Astrocyte (in vitro differentiated cells and primary cell): ENCODE measurements at regions not wholly inside any gene's neighbourhood (a gene's known extent, or its start where the extent isn't known, plus 50 kb on each side); places are given as distances from the start of the nearest gene placed in this dataset.

Experiments used
- DNase-seq: peaks from one replicate; pipeline ENCODE4 v3.0.0-alpha.2; 2010; ENCODE audit warnings: low read depth
- FAIRE-seq: peaks from 2 replicates; lab custom pipeline; 2011; peaks lifted over from hg19 to GRCh38; lab: Jason Lieb, UNC
- H2AFZ ChIP-seq: 2 replicates; pipeline ENCODE4 v1.6.0; 2012; ENCODE audit warnings: low read depth, low read length, inconsistent platforms
- H3K27ac ChIP-seq: 2 replicates; pipeline ENCODE4 v1.5.1; 2011; ENCODE audit warnings: low read depth, low read length, inconsistent platforms
- H3K27me3 ChIP-seq: 2 replicates; pipeline ENCODE4 v1.6.0; 2011; ENCODE audit warnings: low read length, inconsistent platforms; ENCODE audit not compliant: insufficient read depth
- H3K36me3 ChIP-seq: 2 replicates; pipeline ENCODE4 v1.5.1; 2011; ENCODE audit warnings: low read length, inconsistent platforms; ENCODE audit not compliant: insufficient read depth
- H3K4me1 ChIP-seq: 2 replicates; pipeline ENCODE4 v1.5.1; 2011; ENCODE audit warnings: low read length, inconsistent platforms; ENCODE audit not compliant: insufficient read depth
- H3K4me2 ChIP-seq: 2 replicates; pipeline ENCODE4 v1.6.0; 2012; ENCODE audit warnings: low read length, inconsistent platforms
- H3K4me3 ChIP-seq: 2 replicates; pipeline ENCODE4 v1.5.1; 2011; ENCODE audit warnings: low read depth, mild to moderate bottlenecking, low read length, inconsistent platforms; ENCODE audit not compliant: insufficient read depth
- H3K79me2 ChIP-seq: 2 replicates; pipeline ENCODE4 v1.6.0; 2012; ENCODE audit warnings: mild to moderate bottlenecking, low read length, inconsistent platforms; ENCODE audit not compliant: insufficient read depth
- H3K9ac ChIP-seq: 2 replicates; pipeline ENCODE4 v1.6.0; 2012; ENCODE audit warnings: mild to moderate bottlenecking, low read length, inconsistent platforms
- H3K9me3 ChIP-seq: 2 replicates; pipeline ENCODE4 v1.5.1; 2012; ENCODE audit warnings: low read depth, mild to moderate bottlenecking, low read length, inconsistent platforms; ENCODE audit not compliant: insufficient read depth
- H4K20me1 ChIP-seq: 2 replicates; pipeline ENCODE4 v1.6.0; 2012; ENCODE audit warnings: low read length, inconsistent platforms; ENCODE audit not compliant: insufficient read depth
- H3K27ac Mint-ChIP-seq: one replicate; pipeline ENCODE4 v1.8.0; 2021; ENCODE audit warnings: mild to moderate bottlenecking, mixed read lengths; ENCODE audit not compliant: unreplicated experiment
- H3K27me3 Mint-ChIP-seq: one replicate; pipeline ENCODE4 v1.8.0; 2021; ENCODE audit warnings: low read depth, mixed read lengths; ENCODE audit not compliant: unreplicated experiment
- H3K36me3 Mint-ChIP-seq: one replicate; pipeline ENCODE4 v1.8.0; 2021; ENCODE audit warnings: low read depth, mixed read lengths; ENCODE audit not compliant: unreplicated experiment
- H3K4me1 Mint-ChIP-seq: one replicate; pipeline ENCODE4 v1.8.0; 2021; ENCODE audit warnings: low read depth, mixed read lengths; ENCODE audit not compliant: unreplicated experiment
- H3K4me3 Mint-ChIP-seq: one replicate; pipeline ENCODE4 v1.8.0; 2021; ENCODE audit warnings: mild to moderate bottlenecking, moderate library complexity, mixed read lengths; ENCODE audit not compliant: unreplicated experiment
- H3K9me3 Mint-ChIP-seq: one replicate; pipeline ENCODE4 v1.8.0; 2021; ENCODE audit warnings: mild to moderate bottlenecking, mixed read lengths; ENCODE audit not compliant: unreplicated experiment
- CTCF ChIP-seq: IDR thresholded peaks from 2 replicates; pipeline ENCODE4 v1.5.1; 2011; ENCODE audit warnings: low read depth, mild to moderate bottlenecking, inconsistent platforms, low read length, moderate library complexity; ENCODE audit not compliant: insufficient read depth
- EZH2 ChIP-seq: IDR thresholded peaks from 2 replicates; pipeline ENCODE4 v1.6.1; 2012; ENCODE audit warnings: mild to moderate bottlenecking, low read length, inconsistent platforms; ENCODE audit not compliant: insufficient read depth

- DNase-seq, result no peak
- Histone ChIP-seq H2AFZ (no peak overlapping the region), H3K4me2 (no peak overlapping the region), H3K9ac (no peak overlapping the region), H3K9me3 (no peaks in the 10 kb centered on the region), H3K79me2 (no peaks in the 10 kb centered on the region), H3K4me3 (no peak overlapping the region), H3K36me3 (no peaks in the 10 kb centered on the region), H3K27me3 (no peaks in the 10 kb centered on the region), H3K4me1 (no peaks in the 10 kb centered on the region), H4K20me1 (no peaks in the 10 kb centered on the region), H3K27ac (no peak overlapping the region)
- no peaks in the 10 kb centered on the region for H3K4me1 Mint-ChIP-seq
- no peaks in the 10 kb centered on the region for H3K36me3 Mint-ChIP-seq
- TF ChIP-seq EZH2 (no peak), CTCF (no peak)
- H3K4me3 Mint-ChIP-seq, result no peak overlapping the region
- FAIRE-seq, result no peak
- no peak overlapping the region for H3K27ac Mint-ChIP-seq
- H3K27me3 Mint-ChIP-seq, result no peaks in the 10 kb centered on the region
- H3K9me3 Mint-ChIP-seq, result no peaks in the 10 kb centered on the region
These were observed 831.0 kb downstream of the C4orf33 start for GRCh38 chr4:129926936-129927335.

- Mint-ChIP-seq H3K4me1 (no peaks in the 10 kb centered on the region), H3K27ac (no peak overlapping the region), H3K4me3 (no peak overlapping the region), H3K27me3 (no peaks in the 10 kb centered on the region), H3K36me3 (no peaks in the 10 kb centered on the region), H3K9me3 (no peaks in the 10 kb centered on the region)
- Histone ChIP-seq H4K20me1 (no peaks in the 10 kb centered on the region), H3K9me3 (no peaks in the 10 kb centered on the region), H3K27me3 (no peaks in the 10 kb centered on the region), H2AFZ (no peak overlapping the region), H3K4me1 (no peaks in the 10 kb centered on the region), H3K27ac (no peak overlapping the region), H3K36me3 (no peaks in the 10 kb centered on the region), H3K9ac (no peak overlapping the region), H3K4me2 (no peak overlapping the region), H3K4me3 (no peak overlapping the region), H3K79me2 (no peaks in the 10 kb centered on the region)
- FAIRE-seq (no peak), DNase-seq (no peak)
- no peak for TF ChIP-seq EZH2
- TF ChIP-seq CTCF, result peak; percentile 27
These were observed 833.1 kb downstream of the C4orf33 start for GRCh38 chr4:129929052-129929451.

- Mint-ChIP-seq H3K4me1 (no peaks in the 10 kb centered on the region), H3K9me3 (no peaks in the 10 kb centered on the region), H3K27ac (no peak overlapping the region), H3K36me3 (no peaks in the 10 kb centered on the region), H3K27me3 (no peaks in the 10 kb centered on the region), H3K4me3 (no peak overlapping the region)
- no peaks in the 10 kb centered on the region for H3K36me3 ChIP-seq
- no peak for DNase-seq
- TF ChIP-seq CTCF (no peak), EZH2 (no peak)
- H3K4me1 ChIP-seq, result no peaks in the 10 kb centered on the region
- no peaks in the 10 kb centered on the region for H3K79me2 ChIP-seq
- H3K9ac ChIP-seq, result no peak overlapping the region
- H4K20me1 ChIP-seq, result no peaks in the 10 kb centered on the region
- no peaks in the 10 kb centered on the region for H3K27me3 ChIP-seq
- no peak overlapping the region for H3K4me3 ChIP-seq
- H3K9me3 ChIP-seq, result no peaks in the 10 kb centered on the region
- no peak for FAIRE-seq
- H3K4me2 ChIP-seq, result no peak overlapping the region
- H2AFZ ChIP-seq, result no peak overlapping the region
- H3K27ac ChIP-seq, result no peak overlapping the region
These were observed 834.0 kb downstream of the C4orf33 start for GRCh38 chr4:129929984-129930383.
